ENCODE measurements at regions not wholly inside any gene's neighbourhood (a gene's known extent, or its start where the extent isn't known, plus 50 kb on each side); places are given as distances from the start of the nearest gene placed in this dataset.
"Not testable (repeated sequence)": the region's sequence is repeated elsewhere in the genome, so short reads cannot be mapped to it uniquely, and the experiment has no call there.

DNA sequence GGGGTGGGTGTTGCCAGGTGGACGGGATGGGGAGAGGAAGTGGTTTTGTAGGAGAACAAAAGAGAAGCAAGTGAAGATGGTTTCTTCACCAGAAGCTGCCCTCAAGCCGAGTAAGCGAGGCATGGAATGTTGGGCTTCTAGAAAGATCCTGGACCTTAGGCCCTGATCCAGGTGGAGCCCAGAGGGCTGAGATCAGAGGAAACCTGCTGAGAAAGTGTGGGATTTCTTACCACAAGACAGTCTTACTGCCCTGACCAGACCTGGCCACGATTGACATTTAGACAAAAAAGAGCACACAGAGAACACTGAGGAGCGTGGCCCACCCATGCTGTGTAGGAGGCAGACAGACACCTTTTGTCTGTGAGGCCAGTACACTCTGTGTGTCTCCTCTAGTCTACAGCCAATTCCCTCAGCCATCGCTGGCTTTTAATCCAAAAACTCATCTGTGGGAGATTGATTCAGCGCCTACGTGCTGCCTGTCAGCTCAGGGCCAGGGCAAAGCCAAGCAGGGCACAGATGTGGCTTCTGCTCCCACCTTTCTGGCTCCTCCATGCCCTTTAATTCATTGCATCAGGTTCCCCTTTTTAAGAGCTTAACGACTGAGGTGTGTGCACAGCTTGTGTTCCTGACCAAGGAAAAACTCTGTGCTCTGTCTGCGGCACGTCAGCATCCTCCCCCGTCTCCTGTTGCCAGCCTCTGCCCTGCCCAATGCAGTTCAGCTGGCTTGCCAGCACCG, 123.3 kb downstream of the AKAP11 start:
- no peak for DNase-seq (ENCODE audit: low read depth)
- in situ Hi-C loops (cut with HindIII; ENCODE audit: low pct_unique_long_range_greater_than_20kb, low sequenced_read_pairs): no loop called here

DNA sequence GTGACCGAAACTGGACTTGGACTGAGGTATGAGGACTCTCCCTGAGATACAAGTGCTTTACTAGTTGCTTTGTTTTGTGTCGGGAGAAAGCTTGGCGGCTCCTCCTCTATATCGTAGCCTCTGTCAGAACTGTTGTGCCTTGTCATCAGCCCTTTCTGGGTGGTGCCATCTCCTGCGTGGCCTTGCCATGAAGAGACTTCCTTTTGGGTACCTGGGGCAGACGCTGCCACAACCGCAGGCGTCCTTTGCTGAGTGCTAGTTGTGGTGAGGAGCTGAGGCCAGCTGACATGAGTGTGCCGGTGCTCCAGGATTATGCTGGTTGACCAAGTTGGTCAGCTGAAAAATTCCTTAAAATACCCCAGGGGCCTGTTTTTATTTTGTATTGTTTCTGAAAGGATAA, 124.5 kb downstream of the AKAP11 start:
- no peak for DNase-seq (ENCODE audit: low read depth)
- in situ Hi-C loops (cut with HindIII; ENCODE audit: low pct_unique_long_range_greater_than_20kb, low sequenced_read_pairs): no loop called here

DNA sequence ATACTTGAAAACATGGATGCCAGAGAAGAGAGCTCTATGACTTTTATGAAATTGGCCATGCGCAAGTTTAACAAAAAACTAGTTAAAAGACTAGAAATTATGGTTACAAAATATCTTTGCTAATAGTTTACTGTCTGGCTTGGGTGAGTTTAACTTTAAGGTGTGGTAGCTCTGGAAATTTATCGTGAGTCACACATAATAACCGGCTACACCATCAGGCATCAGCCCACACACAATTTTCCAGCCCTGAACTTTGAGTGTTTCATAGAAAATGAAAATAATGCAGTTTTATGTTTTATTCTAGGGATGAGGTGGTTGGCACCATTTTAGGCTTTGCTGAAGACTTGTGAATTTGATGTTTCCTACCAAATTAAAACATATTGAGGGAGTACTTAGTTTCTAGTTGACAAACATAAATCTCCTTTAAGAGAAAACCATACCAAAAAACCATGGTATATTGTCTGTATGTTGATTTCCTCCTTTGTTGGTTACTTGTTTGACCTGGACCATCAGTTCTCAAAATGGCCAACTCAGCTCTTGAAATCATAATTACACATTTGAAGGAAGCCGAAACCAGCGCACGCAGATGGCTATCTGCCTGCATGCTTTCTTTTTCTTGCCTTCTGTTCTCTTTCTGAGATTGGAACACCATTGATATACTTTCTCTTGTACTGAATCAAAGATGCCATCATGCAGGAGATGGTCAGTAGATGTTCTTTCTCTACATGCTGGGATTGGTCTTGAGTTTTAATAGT, 125.1 kb downstream of the AKAP11 start:
- in situ Hi-C loops (cut with HindIII; ENCODE audit: low pct_unique_long_range_greater_than_20kb, low sequenced_read_pairs): no loop called here

GRCh38 chr13:42398533-42398932, 126.6 kb downstream of the AKAP11 start:
- in situ Hi-C loops (cut with HindIII; ENCODE audit: low pct_unique_long_range_greater_than_20kb, low sequenced_read_pairs): no loop called here
- no peak for DNase-seq (ENCODE audit: low read depth)

More for the DNA sequence above, 125.1 kb downstream of the AKAP11 start:
- DNase-seq (ENCODE audit: low read depth): no peak

DNA sequence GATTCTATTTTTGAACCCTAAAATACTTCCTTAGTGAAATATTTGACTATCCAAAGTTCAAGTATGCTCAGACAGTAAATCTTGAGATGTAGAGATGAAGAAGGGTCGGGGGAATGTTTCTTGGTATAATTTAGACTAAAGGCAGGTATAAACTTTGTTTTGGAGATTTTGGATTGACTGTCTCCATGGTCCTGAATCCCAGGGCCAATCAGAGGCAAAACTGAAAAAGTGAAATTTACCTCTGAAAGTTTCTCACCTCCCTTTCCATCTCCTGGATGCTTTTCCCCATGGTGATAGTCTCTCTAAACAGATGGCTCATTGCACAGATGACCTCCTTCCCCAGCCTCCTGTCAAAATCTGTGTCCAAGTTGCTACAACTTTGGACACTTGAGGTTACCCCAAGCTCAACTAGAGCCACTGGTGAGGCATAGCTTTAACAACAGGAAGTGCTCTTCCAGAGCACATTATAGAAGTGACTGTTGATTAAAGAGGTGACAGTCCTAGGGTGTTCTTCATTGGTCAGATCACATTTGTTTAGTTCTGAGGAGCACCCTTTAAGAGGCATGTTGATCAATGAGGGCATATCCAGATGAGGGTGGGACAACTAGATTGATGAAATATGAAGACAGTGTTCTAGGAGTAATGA, 128.4 kb downstream of the AKAP11 start:
- no peak for DNase-seq (ENCODE audit: low read depth)
- in situ Hi-C loops (cut with HindIII; ENCODE audit: low pct_unique_long_range_greater_than_20kb, low sequenced_read_pairs): no loop called here

DNA sequence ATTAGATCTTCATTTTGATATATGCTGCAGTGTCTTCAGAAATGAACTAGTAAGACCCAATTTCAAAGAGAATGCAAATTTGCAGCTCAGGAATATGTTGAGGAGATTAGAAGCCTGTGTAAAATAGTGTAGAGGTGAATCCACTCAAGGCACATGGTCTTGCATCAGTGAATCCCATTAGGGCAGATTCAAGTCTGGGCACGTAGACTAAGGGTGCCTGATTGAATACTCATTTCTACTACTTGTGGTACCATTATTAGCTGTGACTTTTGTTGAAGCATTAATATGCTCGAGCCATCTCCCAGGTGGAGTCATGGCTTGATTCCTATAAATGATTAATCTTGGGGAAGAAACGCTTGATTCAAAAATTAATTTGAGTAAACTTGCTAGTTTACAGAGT, 129.4 kb downstream of the AKAP11 start:
- in situ Hi-C loops (cut with HindIII; ENCODE audit: low pct_unique_long_range_greater_than_20kb, low sequenced_read_pairs): no loop called here
- peak; percentile 54 for DNase-seq (ENCODE audit: low read depth)

- peak; percentile 24 for DNase-seq (ENCODE audit: low read depth)
These were observed 133.9 kb downstream of the AKAP11 start for GRCh38 chr13:42405665-42406390.

GRCh38 chr13:42409075-42409474, 137.1 kb downstream of the AKAP11 start:
- in situ Hi-C loops (cut with HindIII; ENCODE audit: low pct_unique_long_range_greater_than_20kb, low sequenced_read_pairs): no loop called here
- no peak for DNase-seq (ENCODE audit: low read depth)

More at GRCh38 chr13:42405665-42406390, 133.9 kb downstream of the AKAP11 start:
- in situ Hi-C loops (cut with HindIII; ENCODE audit: low pct_unique_long_range_greater_than_20kb, low sequenced_read_pairs): no loop called here

GRCh38 chr13:42409551-42409950, 137.6 kb downstream of the AKAP11 start:
- in situ Hi-C loops (cut with HindIII; ENCODE audit: low pct_unique_long_range_greater_than_20kb, low sequenced_read_pairs): no loop called here
- DNase-seq (ENCODE audit: low read depth): no peak

GRCh38 chr13:42412812-42413483, 141.0 kb downstream of the AKAP11 start:
- no peak for DNase-seq (ENCODE audit: low read depth)
- in situ Hi-C loops (cut with HindIII; ENCODE audit: low pct_unique_long_range_greater_than_20kb, low sequenced_read_pairs): no loop called here

- DNase-seq (ENCODE audit: low read depth): no peak
- in situ Hi-C loops (cut with HindIII; ENCODE audit: low pct_unique_long_range_greater_than_20kb, low sequenced_read_pairs): no loop called here
These were observed 141.5 kb downstream of the AKAP11 start for GRCh38 chr13:42413484-42413815.

DNA sequence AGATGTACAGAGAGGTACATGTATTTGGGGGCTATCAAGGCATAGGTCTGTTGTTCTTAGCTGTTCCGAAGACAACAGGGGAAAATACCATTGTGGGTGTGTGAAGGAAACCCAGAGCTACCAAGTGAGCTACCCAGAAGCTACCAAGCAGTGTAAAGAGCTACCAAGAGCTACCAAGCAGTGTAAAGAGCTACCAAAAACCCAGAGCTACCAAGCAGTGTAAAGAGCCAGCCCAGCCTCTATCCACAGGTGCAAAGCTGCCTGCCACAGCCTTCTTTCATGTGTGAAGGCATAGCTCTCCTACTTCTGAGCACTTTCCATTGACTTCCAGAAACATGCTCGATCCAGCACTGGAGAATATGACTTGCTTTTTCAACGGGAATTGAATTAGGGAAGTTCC, 145.7 kb downstream of the AKAP11 start:
- in situ Hi-C loops (cut with HindIII; ENCODE audit: low pct_unique_long_range_greater_than_20kb, low sequenced_read_pairs): no loop called here
- DNase-seq (ENCODE audit: low read depth): no peak

GRCh38 chr13:42418184-42418583, 146.2 kb downstream of the AKAP11 start:
- no peak for DNase-seq (ENCODE audit: low read depth)
- in situ Hi-C loops (cut with HindIII; ENCODE audit: low pct_unique_long_range_greater_than_20kb, low sequenced_read_pairs): no loop called here

DNA sequence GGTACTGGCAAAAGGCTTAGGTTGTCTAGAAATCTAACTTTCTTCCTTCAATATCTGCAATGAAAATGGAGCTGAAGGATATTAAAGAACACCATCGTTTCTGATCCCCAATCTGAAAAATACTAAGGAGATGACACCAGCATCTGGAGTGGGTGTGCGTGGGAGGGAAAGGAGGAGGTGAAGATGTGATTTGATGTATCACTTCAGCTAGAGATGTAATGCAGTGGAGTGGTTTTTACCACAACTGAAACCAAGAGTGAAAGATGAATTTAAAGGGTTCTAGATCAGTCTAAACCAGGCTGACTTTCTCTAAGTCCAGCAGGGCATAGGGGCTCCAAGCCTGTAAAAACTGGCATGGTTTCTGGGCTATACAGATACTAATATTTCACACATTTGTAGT, 148.4 kb downstream of the AKAP11 start:
- DNase-seq (ENCODE audit: low read depth): no peak
- in situ Hi-C loops (cut with HindIII; ENCODE audit: low pct_unique_long_range_greater_than_20kb, low sequenced_read_pairs): no loop called here

GRCh38 chr13:42422681-42423080, 150.7 kb downstream of the AKAP11 start:
- in situ Hi-C loops (cut with HindIII; ENCODE audit: low pct_unique_long_range_greater_than_20kb, low sequenced_read_pairs): no loop called here
- no peak for DNase-seq (ENCODE audit: low read depth)

DNA sequence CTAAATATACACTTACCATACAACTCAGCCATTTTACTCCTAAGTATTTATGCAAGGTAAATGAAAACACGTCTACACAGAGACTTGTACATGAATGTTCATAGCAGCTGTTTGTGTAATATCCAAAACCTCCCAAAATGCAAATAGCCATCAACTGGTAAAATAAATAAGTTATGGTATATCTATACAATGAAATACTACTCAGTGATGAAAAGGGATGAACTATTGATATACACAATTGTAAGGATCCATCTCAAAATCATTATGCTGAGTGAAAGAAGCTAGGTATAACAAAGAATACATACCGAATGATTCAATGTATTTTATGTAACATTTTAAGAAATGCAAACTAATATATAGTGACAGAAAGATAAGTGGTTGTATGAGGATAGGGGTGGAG, 149.8 kb upstream of the TNFSF11 start:
- in situ Hi-C loops (cut with HindIII; ENCODE audit: low pct_unique_long_range_greater_than_20kb, low sequenced_read_pairs): no loop called here
- no peak for DNase-seq (ENCODE audit: low read depth)

DNA sequence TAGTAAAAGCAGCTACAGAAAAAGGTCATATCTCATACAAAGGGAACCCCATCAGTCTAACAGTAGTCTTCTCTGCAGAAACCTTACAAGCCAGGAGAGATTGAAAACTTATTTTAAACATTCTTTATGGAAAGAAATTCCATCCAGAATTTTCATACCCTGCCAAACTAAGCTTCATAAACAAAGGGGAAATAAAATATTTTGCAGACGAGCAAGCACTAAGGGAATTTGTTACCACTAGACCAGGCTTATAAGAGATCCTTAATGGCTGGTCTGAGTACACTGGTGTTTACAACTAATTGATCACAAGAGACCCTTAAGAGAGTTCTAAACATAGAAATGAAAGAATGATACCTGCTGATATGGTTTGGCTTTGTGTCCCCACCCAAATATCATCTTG, 128.6 kb upstream of the TNFSF11 start:
- DNase-seq (ENCODE audit: low read depth): no peak
- in situ Hi-C loops (cut with HindIII; ENCODE audit: low pct_unique_long_range_greater_than_20kb, low sequenced_read_pairs): no loop called here

DNA sequence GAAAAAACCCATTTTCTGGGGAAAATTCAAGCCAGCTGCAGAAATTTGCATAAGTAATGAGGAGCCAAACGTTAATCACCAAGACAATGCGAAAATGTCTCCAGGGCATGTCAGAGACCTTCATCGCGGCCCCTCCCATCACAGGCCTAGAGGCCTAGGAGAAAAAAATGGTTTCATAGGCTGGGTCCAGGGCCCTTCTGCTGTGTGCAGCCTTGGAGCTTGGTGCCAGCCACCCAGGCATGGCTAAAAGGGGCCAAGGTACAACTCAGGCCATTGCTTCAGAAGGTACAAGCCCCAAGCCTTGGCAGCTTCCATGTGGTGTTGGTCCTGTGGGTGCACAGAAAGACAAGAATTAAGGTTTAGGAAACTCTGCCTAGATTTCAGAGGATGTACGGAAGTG, 127.4 kb upstream of the TNFSF11 start:
- DNase-seq (ENCODE audit: low read depth); in situ Hi-C loops (cut with HindIII; ENCODE audit: low pct_unique_long_range_greater_than_20kb, low sequenced_read_pairs): not testable (repeated sequence)
